ENCODE measurements at regions not wholly inside any gene's neighbourhood (a gene's known extent, or its start where the extent isn't known, plus 50 kb on each side); places are given as distances from the start of the nearest gene placed in this dataset.
A peak's percentile ranks its signal among the peaks of the same experiment; 100 is the strongest.

DNA sequence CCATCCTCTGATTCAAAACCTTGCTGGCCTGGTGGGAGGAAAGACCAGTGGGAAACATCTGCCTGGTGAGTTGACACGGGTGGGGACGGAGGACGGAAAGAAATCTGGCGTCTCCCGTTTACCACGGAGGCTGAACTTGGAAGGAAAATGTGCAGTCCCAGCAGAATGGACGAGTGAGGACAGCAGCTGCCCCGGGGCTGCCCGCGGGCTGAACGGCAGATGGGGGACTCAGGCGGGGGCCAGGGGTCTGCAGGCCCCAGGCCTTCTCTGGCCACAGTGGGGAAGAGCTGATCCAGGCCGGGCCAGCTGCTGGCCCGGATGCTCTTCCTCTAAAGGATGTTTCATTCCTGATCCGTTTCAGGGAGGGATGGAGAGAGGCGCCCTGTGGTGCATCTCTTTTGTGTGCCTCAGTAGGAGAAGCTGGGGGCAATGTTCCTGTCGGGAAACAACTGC lies 147.5 kb upstream of the CHST15 start:
- no peak for DNase-seq

DNA sequence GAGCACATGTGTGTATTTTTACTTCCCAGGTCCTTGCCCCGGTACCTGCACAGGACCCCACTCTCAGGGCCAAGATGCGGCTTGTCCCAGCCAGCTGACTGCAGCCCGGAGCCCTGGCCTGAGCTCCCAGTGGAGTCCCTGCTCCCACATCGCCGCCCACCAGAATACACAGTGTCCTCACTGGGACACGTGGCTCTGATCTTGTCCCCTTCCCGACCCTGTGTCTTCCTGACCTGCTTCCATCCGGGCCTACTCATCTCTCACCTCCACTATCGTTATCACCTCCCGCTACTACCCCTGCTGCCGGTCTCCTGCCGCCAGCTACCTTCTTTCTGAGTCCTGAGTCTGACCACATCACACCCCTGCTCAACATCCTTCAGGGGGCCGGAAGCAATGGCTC lies 146.3 kb upstream of the CHST15 start:
- no peak for DNase-seq

DNA sequence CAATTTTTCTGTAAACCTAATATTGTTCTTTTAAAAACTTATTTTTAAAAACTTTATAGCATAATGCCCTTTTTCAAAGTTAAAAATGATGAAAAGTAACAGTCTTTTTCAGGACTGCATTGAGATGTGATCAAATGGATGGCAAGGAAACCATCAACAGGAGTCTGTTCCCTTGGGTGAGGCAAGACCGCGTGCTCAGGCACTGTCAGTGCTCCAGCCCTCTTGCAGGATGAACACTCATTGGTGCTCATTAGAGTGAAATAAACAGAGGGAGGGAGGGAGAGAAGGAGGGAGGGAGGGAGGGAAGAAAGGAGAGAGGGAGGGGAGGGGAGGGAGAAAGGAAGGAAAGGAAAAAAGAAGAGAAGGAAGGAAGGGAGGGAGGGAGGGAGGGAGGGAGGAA lies 145.7 kb upstream of the CHST15 start:
- no peak for DNase-seq

DNA sequence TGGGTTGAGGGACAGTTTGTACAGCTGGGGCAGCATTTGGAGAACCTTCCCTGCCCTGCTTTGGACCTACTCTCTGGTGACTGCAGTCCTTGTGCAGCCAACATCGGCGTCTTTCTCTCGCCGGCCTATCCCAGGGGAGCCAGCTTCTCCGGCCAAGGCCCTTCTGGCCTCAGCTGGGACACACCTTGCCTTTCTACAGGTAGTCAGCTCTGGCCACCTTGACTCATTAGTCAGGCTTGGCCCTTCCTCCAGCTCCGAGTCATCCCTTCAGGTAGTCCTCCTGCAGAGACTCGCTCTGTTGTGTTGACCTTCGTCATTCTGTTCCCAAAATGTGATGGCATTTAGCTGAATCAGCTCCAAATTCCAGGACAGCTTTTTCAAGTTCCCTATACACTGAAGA lies 145.0 kb upstream of the CHST15 start:
- no peak for DNase-seq

DNA sequence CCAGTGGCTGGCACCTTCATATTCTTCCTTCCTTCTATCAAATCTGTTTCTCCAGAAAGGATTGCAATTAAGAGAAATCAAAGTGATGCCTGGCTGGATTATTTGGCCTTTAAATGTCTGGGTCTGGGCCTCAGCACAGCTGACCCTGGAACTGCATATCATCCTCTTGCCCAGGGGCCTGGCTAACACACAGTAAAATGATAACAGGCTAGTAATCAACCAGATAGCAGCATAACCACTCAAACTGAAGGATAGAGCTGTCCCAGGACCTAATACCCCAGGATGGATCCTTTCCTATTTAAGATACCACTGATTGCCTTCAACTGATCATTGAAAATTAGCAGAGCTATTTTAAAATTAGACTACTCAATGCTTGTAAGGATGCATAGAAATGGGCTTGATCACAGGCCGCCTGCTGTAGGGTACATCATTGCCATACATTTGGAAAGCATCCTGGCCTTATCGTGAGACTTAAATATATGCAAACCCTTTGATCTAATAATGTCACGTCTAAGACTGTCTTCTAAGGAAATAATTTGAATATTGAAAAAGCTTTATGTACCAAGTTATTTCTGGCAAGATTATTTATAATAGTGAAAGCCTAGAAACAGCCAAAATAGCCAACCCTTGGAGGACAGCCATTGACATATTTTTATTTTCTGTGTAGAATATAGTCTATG lies 144.0 kb upstream of the CHST15 start:
- no peak for DNase-seq

DNA sequence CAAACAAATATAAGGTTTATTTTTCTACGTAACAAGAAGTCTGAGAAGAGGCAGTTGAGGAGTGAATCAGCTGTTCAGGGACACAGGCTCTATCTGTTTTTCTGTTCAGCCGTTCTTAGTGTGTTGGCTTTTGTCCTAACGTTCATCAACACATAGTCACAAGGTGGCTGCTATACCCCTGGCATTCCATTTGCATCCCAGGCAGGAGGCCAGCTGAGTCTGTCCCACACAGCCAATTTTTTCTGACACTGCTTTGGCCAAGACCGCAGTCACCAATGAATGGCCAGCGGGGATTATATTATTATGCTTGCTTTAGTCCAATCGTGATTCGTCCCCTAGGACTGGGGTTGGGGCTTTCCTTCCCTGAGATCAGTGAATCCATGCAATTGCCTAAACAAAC lies 143.4 kb upstream of the CHST15 start:
- DNase-seq: no peak

DNA sequence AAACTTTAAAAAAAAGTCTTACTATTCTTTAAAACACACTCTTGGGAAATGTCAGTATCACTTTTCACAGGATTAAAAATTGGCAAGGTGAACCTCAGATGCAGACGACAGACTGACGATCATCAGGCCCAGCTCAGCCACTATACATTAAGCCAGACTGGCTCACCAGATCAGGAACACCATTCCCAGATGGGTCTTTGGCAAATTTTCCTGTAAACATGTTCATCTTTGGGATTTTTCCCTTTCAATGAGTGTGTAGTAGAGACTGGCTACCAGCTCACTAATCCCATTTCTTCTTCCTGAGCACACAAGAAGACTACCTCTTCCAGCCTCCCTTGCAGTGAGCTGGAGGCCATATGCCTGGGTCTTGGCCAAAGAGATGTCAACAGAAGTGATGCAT lies 142.7 kb upstream of the CHST15 start:
- DNase-seq: peak; percentile 24

DNA sequence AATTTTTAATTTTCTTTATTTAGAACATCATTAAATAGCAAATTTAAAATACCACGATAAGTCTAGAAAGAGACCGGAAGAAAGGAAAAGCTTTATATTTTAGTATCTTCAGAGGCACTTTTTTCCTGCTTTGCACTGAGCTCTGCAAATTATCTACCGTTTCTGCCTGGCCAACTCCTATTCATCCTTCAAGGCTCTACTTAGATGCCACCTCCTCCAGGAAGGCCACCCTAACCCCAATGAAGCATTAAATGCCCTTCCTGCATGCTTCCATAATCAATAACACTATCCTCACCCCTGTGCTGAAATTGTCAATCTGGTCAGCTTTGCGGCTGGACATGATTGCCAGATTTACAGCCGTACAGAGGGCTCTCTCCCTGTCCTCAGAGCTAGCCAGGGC lies 141.8 kb upstream of the CHST15 start:
- DNase-seq: no peak

DNA sequence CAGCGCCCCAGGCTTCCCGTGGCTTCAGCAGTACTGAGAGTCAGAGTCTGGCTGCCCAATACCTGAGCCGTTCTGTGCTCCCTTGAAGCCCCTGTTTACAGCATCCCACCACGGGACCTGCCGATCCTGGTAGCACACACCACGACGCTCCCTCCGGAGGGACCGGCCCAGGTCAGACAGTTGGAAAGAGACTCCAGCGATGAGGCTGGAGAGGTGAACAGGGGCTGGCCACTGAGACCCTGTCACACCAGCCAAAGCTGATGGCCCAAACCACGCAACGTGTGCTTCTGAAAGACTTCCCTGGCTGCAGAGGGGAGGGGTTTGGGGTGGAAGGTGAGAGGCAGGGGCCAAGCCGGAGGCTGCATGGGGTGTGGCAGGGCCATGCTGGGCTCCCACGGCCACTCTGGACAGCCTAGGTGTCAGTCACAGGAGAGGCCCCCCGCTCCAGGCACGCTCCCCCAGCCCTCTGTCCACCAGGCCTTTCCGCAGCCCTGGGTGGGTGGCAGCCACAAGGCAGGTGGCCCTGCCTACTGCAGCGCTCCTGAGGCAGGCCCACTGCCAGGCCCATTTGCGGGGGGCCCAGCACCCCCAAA lies 140.2 kb upstream of the CHST15 start:
- DNase-seq: no peak

DNA sequence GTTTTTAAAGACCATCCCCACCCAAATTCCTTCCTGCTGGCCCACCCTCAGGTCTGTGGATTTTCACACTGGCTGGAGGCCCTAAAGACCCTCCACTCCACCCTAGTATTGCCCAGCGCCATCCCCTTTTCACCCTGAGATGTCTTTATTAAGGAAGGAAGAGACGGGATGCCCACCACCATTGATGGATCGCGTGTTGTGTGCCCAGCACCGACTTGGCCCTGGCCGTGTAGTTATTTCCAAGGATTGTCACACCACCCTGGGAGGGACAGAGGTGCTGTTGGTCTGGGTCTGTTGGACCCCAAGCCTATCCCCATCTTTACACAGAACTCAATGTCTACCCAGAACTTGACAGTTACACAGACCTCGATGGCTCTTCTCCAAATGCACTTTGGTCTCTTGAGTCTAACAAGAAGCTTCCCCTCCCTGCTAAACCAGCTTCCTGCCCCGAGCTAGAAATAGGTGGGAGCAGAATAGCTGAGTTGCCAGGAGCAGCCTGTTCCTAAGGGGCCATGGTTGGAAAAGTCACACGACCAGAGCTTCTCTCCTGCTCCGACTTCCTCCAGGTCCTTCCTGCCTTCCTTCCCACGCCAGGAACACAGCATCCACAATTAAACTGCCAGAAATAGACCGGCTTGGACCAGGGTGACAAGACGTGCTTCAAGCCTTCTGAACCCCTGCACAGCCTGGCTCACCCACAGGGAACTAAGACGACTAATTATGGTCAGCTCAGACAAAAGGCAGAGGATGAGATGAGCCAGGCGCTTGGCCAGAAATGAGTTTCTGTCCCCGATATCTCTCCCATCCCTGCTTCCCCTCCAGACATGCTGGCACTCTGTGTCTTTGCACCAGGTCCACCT lies 139.5 kb upstream of the CHST15 start:
- DNase-seq: no peak

DNA sequence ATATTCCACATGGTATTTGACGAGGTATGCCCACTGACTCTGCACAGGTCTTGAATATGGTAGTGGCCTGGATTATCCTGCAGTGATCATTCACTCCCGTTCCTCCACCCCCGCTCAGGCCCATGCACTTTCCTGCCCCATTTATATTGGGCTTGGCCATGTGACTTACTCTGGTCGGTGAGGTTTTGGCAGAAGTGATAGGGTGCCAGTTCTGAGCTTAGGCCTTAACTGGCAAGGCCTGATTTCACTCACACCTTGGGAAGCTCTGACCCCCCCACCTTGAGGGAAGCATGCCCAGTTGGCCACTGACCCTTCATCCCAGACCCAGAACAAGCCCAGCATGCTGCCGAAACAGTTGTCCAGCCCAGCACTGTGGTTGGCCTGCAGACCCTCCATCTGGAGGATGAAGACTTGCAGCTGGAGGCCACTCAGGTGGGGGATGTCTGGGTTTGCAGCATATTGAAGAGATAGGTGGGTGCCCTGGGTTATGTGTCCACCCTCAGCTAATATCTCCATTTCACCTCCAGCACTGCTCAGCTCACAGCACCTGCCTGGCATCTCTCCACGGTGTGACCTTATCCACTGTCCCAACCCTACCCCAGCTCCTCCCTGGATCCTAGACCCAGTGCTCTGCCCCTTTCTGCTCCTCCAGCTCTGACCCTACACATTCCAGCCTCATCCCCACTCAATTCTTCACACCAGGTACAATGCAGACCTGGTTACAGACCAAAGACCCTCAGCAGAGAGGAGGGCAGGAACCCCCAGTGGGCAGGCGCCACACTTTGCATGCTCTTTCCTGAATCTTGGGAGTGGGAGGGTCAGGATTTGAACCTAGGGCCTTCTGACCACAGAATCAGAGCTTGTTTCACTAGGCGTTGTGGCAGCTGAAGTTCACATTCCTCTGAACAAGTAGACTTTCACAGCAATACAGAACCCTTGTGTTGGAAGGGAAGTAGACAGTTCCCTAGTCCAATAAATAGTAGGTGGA lies 138.1 kb upstream of the CHST15 start:
- no peak for DNase-seq

DNA sequence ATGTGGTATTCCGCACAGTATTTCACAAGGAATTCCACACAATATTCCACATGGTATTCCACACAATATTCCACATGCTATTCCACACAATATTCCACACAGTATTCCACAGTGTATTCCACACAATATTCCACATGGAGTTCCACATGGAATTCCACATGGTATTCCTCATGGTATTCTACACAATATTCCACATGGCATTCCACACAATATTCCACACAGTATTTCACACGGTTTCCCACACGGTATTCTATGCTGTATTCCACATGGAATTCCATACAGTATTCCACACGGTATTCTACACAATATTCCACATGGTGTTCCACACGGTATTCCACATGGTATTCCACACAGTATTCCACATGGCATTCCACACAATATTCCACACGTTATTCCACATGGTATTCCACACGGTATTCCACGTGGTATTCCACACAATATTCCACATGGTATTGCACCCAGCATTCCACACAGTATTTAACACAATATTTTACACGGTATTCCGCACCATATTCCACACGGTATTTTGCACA lies 137.3 kb upstream of the CHST15 start:
- DNase-seq: no peak

DNA sequence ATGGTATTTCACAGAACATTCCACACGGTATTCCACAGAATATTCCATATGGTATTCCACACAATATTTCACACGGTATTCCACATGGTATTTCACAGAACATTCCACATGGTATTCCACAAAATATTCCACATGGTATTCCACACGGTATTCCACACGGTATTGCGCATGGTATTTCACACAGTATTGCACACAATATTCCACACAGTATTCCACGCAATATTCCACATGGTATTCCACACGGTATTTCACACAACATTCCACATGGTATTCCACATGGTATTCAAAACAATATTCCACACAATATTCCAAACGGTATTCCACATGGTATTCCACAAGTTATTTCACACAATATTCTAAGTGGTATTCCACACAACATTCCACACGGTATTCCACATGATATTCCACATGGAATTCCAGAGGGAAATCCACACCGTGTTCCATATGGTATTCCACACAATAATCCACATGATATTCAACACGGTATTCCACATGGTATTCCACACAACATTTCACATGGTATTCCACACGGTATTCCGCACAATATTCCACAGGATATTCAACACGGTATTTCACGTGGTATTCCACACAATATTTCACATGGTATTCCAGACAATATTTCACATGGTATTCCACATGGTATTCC lies 136.7 kb upstream of the CHST15 start:
- DNase-seq: no peak

DNA sequence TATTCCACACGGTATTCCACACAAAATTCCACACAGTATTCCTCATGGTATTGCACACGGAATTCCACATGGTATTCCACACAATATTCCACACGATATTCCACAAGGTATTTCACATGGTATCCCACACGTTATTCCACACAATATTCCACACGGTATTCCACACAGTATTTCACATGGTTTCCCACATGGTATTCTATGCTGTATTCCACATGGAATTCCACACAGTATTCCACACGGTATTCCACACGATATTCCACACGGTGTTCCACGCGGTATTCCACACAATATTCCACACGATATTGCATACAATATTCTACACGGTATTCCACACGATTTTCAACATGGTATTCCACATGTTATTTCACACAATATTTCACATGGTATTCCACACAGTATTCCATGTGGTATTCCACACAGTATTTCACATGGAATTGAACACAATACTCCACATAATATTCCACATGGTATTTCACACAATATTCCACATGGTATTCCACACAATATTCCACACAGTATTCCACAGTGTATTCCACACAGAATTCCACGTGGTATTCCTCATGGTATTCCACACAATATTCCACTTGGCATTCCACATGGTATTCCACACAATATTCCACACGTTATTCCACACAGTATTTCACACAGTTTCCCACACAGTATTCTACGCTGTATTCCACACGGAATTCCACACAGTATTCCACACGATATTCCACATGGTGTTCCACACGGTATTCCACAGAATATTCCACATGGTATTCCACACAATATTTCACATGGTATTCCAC lies 136.0 kb upstream of the CHST15 start:
- DNase-seq: no peak

DNA sequence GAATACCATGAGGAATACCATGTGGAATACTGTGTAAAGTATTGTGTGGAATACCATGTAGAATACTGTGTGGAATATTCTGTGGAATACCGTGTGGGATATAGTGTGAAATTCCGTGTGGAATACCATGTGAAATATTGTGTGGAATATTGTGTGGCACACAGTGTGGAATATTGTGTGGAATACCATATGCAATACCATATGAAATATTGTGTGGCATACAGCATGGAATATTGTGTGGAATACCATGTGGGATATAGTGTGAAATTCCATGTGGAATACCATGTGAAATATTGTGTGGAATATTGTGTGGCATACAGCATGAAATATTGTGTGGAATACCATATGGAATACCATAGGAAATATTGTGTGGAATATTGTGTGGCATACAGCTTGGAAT lies 135.1 kb upstream of the CHST15 start:
- DNase-seq: no peak

DNA sequence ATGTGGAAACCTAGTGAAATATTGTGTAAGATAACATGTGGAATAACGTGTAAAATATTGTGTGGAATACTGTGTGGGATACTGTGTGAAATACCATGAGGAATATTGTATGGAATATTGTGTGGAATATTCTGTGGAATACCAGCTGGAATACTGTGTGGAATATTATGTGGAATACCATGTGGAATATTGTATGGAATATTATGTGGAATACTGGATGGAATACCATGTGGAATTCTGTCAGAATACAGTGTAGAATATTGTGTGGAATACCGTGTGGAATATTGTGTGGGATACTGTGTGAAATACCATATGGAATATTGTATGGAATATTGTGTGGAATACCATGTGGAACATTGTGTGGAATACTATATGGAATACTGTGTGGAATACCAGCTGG lies 134.6 kb upstream of the CHST15 start:
- no peak for DNase-seq

DNA sequence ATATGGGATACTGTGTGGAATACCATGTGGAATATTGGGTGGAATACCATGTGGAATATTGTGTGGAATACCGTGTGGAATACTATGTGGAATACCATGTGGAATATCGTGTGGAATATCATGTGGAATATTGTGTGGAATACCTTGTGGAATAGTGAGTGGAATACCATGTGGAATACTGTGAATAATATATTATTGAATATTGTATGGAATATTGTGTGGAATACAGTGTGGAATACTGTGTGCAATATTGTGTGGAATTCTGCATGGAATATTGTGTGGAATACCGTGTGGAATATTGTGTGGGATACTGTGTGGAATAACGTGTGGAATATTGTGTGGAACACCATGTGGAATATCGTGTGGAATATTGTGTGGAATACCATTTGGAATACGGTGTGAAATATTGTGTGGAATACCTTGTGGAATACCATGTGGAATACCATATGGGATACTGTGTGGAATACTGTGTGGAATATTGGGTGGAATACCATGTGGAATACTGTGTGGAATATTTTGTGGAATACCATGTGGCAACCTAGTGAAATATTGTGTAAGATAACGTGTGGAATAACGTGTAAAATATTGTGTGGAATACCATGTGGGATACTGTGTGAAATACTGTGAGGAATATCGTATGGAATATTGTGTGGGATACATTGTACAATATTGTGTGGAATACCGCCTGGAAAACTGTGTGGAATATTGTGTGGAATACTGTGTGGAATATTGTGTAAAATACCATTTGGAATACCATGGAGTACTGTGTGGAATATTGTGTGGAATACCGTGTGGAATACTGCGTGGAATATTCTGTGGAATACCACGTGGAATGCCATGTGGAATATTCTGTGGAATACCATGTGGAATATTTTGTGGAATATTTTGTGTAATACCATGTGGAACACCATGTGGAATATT lies 133.9 kb upstream of the CHST15 start:
- DNase-seq: no peak

DNA sequence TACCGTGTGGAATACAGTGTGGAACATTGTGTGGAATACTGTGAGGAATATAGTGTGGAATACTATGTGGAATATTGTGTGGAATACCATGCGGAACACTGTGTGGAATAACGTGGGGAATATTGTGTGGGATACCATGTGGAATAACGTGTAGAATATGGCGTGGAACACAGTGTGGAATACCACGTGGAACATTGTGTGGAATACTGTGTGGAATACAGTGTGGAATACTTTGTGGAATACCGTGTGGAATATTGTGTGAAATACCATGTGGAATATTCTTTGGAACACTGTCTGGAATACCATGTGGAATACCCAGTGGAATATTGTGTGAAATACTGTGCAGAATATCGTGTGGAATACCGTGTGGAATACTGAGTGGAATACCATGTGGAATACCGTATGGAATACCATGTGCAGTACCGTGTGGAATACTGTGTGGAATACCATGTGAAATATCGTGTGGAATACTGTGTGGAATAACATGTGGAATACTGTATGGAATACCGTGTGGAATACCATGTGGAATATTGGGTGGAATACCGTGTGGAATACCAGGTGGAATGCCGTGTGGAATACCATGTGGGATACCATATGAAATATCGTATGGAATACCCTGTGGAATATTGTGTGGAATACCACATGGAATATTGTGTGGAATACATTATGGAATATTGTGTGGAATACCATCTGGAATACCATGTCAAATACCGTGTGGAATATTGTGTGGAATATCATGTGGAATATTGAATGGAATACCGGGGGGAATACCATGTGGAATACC lies 133.1 kb upstream of the CHST15 start:
- DNase-seq: no peak
